ENCODE measurements at regions not wholly inside any gene's neighbourhood (a gene's known extent, or its start where the extent isn't known, plus 50 kb on each side); places are given as distances from the start of the nearest gene placed in this dataset.
"Not testable (repeated sequence)": the region's sequence is repeated elsewhere in the genome, so short reads cannot be mapped to it uniquely, and the experiment has no call there.

- H3K4me1 ChIP-seq (ENCODE audit: insufficient read depth, low read length); H3K14ac ChIP-seq (ENCODE audit: insufficient read depth, low read length); H3K23ac ChIP-seq (ENCODE audit: insufficient read length, low read depth, low read length); H3K4ac ChIP-seq (ENCODE audit: low read depth, low read length); H2AFZ ChIP-seq (ENCODE audit: low read length); H3K27ac Mint-ChIP-seq; H3K23me2 ChIP-seq (ENCODE audit: insufficient read length, low read depth, low read length, poor library complexity, severe bottlenecking); H4K91ac ChIP-seq (ENCODE audit: insufficient read length, low read depth, low read length); H3K27me3 Mint-ChIP-seq (ENCODE audit: low read depth); H3K4me1 Mint-ChIP-seq; H3K79me2 ChIP-seq (ENCODE audit: insufficient read depth, low read length); H2BK12ac ChIP-seq (ENCODE audit: insufficient read length, low read depth, low read length); H3K36me3 Mint-ChIP-seq (ENCODE audit: insufficient read depth in 1 of 3, low read depth in 3 of 3); H3K4me2 ChIP-seq (ENCODE audit: insufficient read depth, insufficient read length, low read length); H2AK5ac ChIP-seq (ENCODE audit: insufficient read length, low read length); H2BK120ac ChIP-seq (ENCODE audit: low read depth, low read length, poor library complexity, severe bottlenecking); H4K20me1 ChIP-seq (ENCODE audit: control insufficient read depth, insufficient read depth, insufficient read length); H4K5ac ChIP-seq (ENCODE audit: insufficient read length, low read depth, low read length); H4K8ac ChIP-seq (replicated peaks; ENCODE audit: insufficient read length, low read depth, low read length); H3T11ph ChIP-seq (ENCODE audit: low read length); H3K27ac ChIP-seq (ENCODE audit: insufficient read length, low read depth, low read length); H2BK5ac ChIP-seq (ENCODE audit: insufficient read length, low read length); H3K79me1 ChIP-seq (ENCODE audit: insufficient read depth, low read depth, low read length, poor library complexity, severe bottlenecking); H3K9ac ChIP-seq (ENCODE audit: extremely low read depth, insufficient read length, low read length); H2BK20ac ChIP-seq (ENCODE audit: low read depth, low read length, poor library complexity, severe bottlenecking); H3K27me3 ChIP-seq (ENCODE audit: insufficient read depth, low read length); H3K56ac ChIP-seq (ENCODE audit: insufficient read length, low read depth, low read length); DNase-seq; H2BK15ac ChIP-seq (ENCODE audit: low read depth, low read length); H3K4me3 Mint-ChIP-seq; H3K18ac ChIP-seq (ENCODE audit: insufficient read length, low read depth, low read length): not testable (repeated sequence)
- WGBS (ENCODE audit: extremely low coverage, insufficient read length, low lambda C conversion rate): no CpG with 5 or more reads among the region's 18 CpGs
- peaks cover 22 to 27% of the 10 kb centered on the region in 2 experiments for H3K9me3 Mint-ChIP-seq
- H3K9me3 ChIP-seq (ENCODE audit: control insufficient read depth, low read depth, low read length): peaks cover 17% of the 10 kb centered on the region
Observed at GRCh38 chr14:19158588-19158987, 191.4 kb downstream of the POTEM start.

GRCh38 chr14:19159003-19159625, 191.9 kb downstream of the POTEM start:
- H3K14ac ChIP-seq (ENCODE audit: insufficient read depth, low read length); H3K27ac ChIP-seq (ENCODE audit: insufficient read length, low read depth, low read length); H3K23me2 ChIP-seq (ENCODE audit: insufficient read length, low read depth, low read length, poor library complexity, severe bottlenecking); H4K5ac ChIP-seq (ENCODE audit: insufficient read length, low read depth, low read length); H4K91ac ChIP-seq (ENCODE audit: insufficient read length, low read depth, low read length); H3K27me3 Mint-ChIP-seq (ENCODE audit: low read depth); H3K4me1 ChIP-seq (ENCODE audit: insufficient read depth, low read length); H3K27ac Mint-ChIP-seq; H3K18ac ChIP-seq (ENCODE audit: insufficient read length, low read depth, low read length); H3K23ac ChIP-seq (ENCODE audit: insufficient read length, low read depth, low read length); H2BK15ac ChIP-seq (ENCODE audit: low read depth, low read length); H3K4ac ChIP-seq (ENCODE audit: low read depth, low read length); H3K4me1 Mint-ChIP-seq; H3K27me3 ChIP-seq (ENCODE audit: insufficient read depth, low read length); H3K36me3 Mint-ChIP-seq (ENCODE audit: insufficient read depth in 1 of 3, low read depth in 3 of 3); H2BK120ac ChIP-seq (ENCODE audit: low read depth, low read length, poor library complexity, severe bottlenecking); H4K20me1 ChIP-seq (ENCODE audit: control insufficient read depth, insufficient read depth, insufficient read length); H3K56ac ChIP-seq (ENCODE audit: insufficient read length, low read depth, low read length); H4K8ac ChIP-seq (replicated peaks; ENCODE audit: insufficient read length, low read depth, low read length); H2BK12ac ChIP-seq (ENCODE audit: insufficient read length, low read depth, low read length); H2BK20ac ChIP-seq (ENCODE audit: low read depth, low read length, poor library complexity, severe bottlenecking); H2AK5ac ChIP-seq (ENCODE audit: insufficient read length, low read length); H3K9ac ChIP-seq (ENCODE audit: extremely low read depth, insufficient read length, low read length); H3T11ph ChIP-seq (ENCODE audit: low read length); DNase-seq; H3K4me3 Mint-ChIP-seq; H2AFZ ChIP-seq (ENCODE audit: low read length); H3K4me2 ChIP-seq (ENCODE audit: insufficient read depth, insufficient read length, low read length); H2BK5ac ChIP-seq (ENCODE audit: insufficient read length, low read length); H3K79me1 ChIP-seq (ENCODE audit: insufficient read depth, low read depth, low read length, poor library complexity, severe bottlenecking); H3K79me2 ChIP-seq (ENCODE audit: insufficient read depth, low read length): not testable (repeated sequence)
- H3K9me3 ChIP-seq (ENCODE audit: control insufficient read depth, low read depth, low read length): peaks cover 23% of the 10 kb centered on the region
- peaks cover 27 to 31% of the 10 kb centered on the region in 2 experiments for H3K9me3 Mint-ChIP-seq
- no CpG with 5 or more reads among the region's 23 CpGs for whole genome bisulfite sequencing (ENCODE audit: extremely low coverage, insufficient read length, low lambda C conversion rate)

Measured in H9 (cell line).